Heart left ventricle (tissue), 16 donors: ENCODE measurements at regions not wholly inside any gene's neighbourhood (a gene's known extent, or its start where the extent isn't known, plus 50 kb on each side); places are given as distances from the start of the nearest gene placed in this dataset.
A peak's percentile ranks its signal among the peaks of the same experiment; 100 is the strongest.

Experiments
- ATAC-seq, 4 donors: fragments of 200-7000 bp; cut with Tn5 transposase; one replicate each; pipeline ENCODE4 v1.9.1; 2020 to 2022; ENCODE audit warnings: moderate library complexity in 4 of 4, mild to moderate bottlenecking in 3 of 4, moderate number of reproducible peaks in 1 of 4
- DNase-seq, 5 donors: peaks; one replicate each; pipeline ENCODE4 v3.0.0-alpha.2; 2020
- H3K27ac ChIP-seq, 12 donors: fragments of 200-600 bp; sonication (generic) in 4 of 12; one replicate each; pipeline versions ENCODE4 v1.5.0 to v1.8.0; 2016 to 2022; ENCODE audit warnings: mild to moderate bottlenecking in 2 of 12
- H3K27me3 ChIP-seq, 9 donors: fragments of 200-600 bp; sonication (generic) in 2 of 9; one replicate each; pipeline versions ENCODE4 v1.5.1 to v1.8.0; 2016 to 2022; ENCODE audit warnings: mild to moderate bottlenecking in 3 of 9
- H3K36me3 ChIP-seq, 9 donors: fragments of 200-600 bp; sonication (generic) in 2 of 9; one replicate each; pipeline versions ENCODE4 v1.5.0 to v1.8.0; 2018 to 2022; ENCODE audit warnings: mild to moderate bottlenecking in 2 of 9
- H3K4me1 ChIP-seq, 12 donors: fragments of 200-600 bp; sonication (generic) in 4 of 12; one replicate each; pipeline versions ENCODE4 v1.5.0 to v1.8.0; 2016 to 2022; ENCODE audit warnings: mild to moderate bottlenecking in 3 of 12
- H3K4me3 ChIP-seq, 12 donors: fragments of 200-600 bp; sonication (generic) in 4 of 12; one replicate each; pipeline versions ENCODE4 v1.5.0 to v1.8.0; 2017 to 2022; ENCODE audit warnings: mild to moderate bottlenecking in 9 of 12, moderate library complexity in 4 of 12
- H3K9me3 ChIP-seq, 12 donors: fragments of 200-600 bp; sonication (generic) in 4 of 12; one replicate each; pipeline versions ENCODE4 v1.5.0 to v1.8.0; 2016 to 2022; ENCODE audit warnings: mild to moderate bottlenecking in 1 of 12
- POLR2A ChIP-seq, 2 donors: fragments of 450-650 bp; IDR thresholded peaks; one replicate each; pipeline ENCODE4 v1.6.1; 2017; ENCODE audit warnings: antibody characterized with exemption in 2 of 2, mild to moderate bottlenecking in 2 of 2, moderate library complexity in 2 of 2
- WGBS, 4 donors: extraction: QIAGEN DNeasy Blood & Tissue Kit in 2 of 4; methylation state at CpG; one replicate each; pipeline versions ENCODE4 v1.1.5 to v1.1.7; 2013 to 2018; 5-methylcytosine and 5-hydroxymethylcytosine counted together
- intact Hi-C, 10 donors: fragments of 100-400 bp; cut with DNase I; formaldehyde crosslinking; loops; one replicate each; pipeline versions ENCODE4 v1.11.1 to v1.14.2; 2022
- TF ChIP-seq, protein P1 (sequence below), 12 donors: fragments of 200-600 bp; sonication (generic) in 4 of 12; IDR thresholded peaks; one replicate each; pipeline versions ENCODE4 v1.5.0 to v1.8.0; 2018 to 2022; ENCODE audit warnings: antibody characterized with exemption in 12 of 12, mild to moderate bottlenecking in 5 of 12
- donor health status: ischemic (EF 13 %, LVEDD 7.1; RV severe dilation, severe dysfunction).
- donor health status: healthy with polysubstance abuse.
- donor health status: DM: no; HTN: yes; CAD: no.
- donor health status: DM: no; HTN: no; CAD: no.
- donor health status: ischemic (EF 25% LVEDD 6.9; RV normal size, moderate dysfunction).
- donor health status: ischemic (EF 25% LVEDD 5.7; RV mildly dilated, moderate dysfunction).
- donor health status: healthy.
- donor health status: DM: yes; HTN: yes; CAD: no.
- donor health status: ischemic (EF 35%, LVEDD 5.7; RV mildly dilated, moderate dysfunction).
- donor health status: nonischemic (EF 11% LVEDD 7.7; RV severe dilation, severe dysfunction).
- donor health status: DM: yes; HTN: yes; CAD: no.
- donor health status: PGD.
- donor health status: ischemic (EF 29% LVEDD 5.4; RV normal size, mild dysfunction).
- donor health status: nonischemic (EF 23%, LVEDD 6.1; RV moderate dilation, normal function).

- intact Hi-C loops, result no loop called here
- DNase-seq (no peak), ATAC-seq (no peak)
- 84 to 92% (median 88%) methylated on average over 2 of the region's 2 CpGs for WGBS, 4 donors
- TF ChIP-seq, protein P1, sequence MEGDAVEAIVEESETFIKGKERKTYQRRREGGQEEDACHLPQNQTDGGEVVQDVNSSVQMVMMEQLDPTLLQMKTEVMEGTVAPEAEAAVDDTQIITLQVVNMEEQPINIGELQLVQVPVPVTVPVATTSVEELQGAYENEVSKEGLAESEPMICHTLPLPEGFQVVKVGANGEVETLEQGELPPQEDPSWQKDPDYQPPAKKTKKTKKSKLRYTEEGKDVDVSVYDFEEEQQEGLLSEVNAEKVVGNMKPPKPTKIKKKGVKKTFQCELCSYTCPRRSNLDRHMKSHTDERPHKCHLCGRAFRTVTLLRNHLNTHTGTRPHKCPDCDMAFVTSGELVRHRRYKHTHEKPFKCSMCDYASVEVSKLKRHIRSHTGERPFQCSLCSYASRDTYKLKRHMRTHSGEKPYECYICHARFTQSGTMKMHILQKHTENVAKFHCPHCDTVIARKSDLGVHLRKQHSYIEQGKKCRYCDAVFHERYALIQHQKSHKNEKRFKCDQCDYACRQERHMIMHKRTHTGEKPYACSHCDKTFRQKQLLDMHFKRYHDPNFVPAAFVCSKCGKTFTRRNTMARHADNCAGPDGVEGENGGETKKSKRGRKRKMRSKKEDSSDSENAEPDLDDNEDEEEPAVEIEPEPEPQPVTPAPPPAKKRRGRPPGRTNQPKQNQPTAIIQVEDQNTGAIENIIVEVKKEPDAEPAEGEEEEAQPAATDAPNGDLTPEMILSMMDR (IDR thresholded peaks at IDR 0.05), result no peak
- TF ChIP-seq POLR2A (IDR thresholded peaks at IDR 0.05), result no peak
- Histone ChIP-seq H3K36me3 (no peaks in the 10 kb centered on the region), H3K27me3 (no peaks in the 10 kb centered on the region), H3K27ac (no peak overlapping the region), H3K4me1 (peaks cover 0 to 16% (median 0%) of the 10 kb centered on the region in 12 donors), H3K9me3 (no peaks in the 10 kb centered on the region), H3K4me3 (no peak overlapping the region)
Measured at GRCh38 chr5:67978171-67978570, 237.4 kb upstream of the PIK3R1 start.

- peaks cover 0 to 23% (median 5%) of the 10 kb centered on the region in 12 donors for H3K4me1 ChIP-seq
- TF ChIP-seq, protein P1 (IDR thresholded peaks at IDR 0.05), result no peak
- no peak for TF ChIP-seq POLR2A (IDR thresholded peaks at IDR 0.05)
- H3K4me3 ChIP-seq, result no peak overlapping the region
- no peaks in the 10 kb centered on the region for H3K9me3 ChIP-seq
- H3K27me3 ChIP-seq, result no peaks in the 10 kb centered on the region
- H3K36me3 ChIP-seq, result no peaks in the 10 kb centered on the region
- intact Hi-C loops, result no loop called here
- DNase-seq (no peak), ATAC-seq (peak in 1 of 4 donors; percentile 54)
- 75 to 83% (median 79%) methylated on average over 5 of the region's 5 CpGs for WGBS, 4 donors
- H3K27ac ChIP-seq, result peak overlapping the region in 2 of 12 donors; percentile 3 to 22
Measured at GRCh38 chr5:67976891-67977601, 238.5 kb upstream of the PIK3R1 start.

GRCh38 chr5:67976181-67976580, 239.4 kb upstream of the PIK3R1 start:
- Histone ChIP-seq H3K9me3 (no peaks in the 10 kb centered on the region), H3K27ac (no peak overlapping the region), H3K27me3 (no peaks in the 10 kb centered on the region), H3K36me3 (no peaks in the 10 kb centered on the region), H3K4me1 (peaks cover 0 to 32% (median 12%) of the 10 kb centered on the region in 12 donors), H3K4me3 (no peak overlapping the region)
- intact Hi-C loops, result no loop called here
- ATAC-seq, result no peak
- DNase-seq, result no peak
- WGBS, 4 donors, result 47 to 64% (median 59%) methylated on average over 1 of the region's 1 CpG
- TF ChIP-seq, protein P1 (IDR thresholded peaks at IDR 0.05), result no peak
- TF ChIP-seq POLR2A (IDR thresholded peaks at IDR 0.05), result no peak

DNA sequence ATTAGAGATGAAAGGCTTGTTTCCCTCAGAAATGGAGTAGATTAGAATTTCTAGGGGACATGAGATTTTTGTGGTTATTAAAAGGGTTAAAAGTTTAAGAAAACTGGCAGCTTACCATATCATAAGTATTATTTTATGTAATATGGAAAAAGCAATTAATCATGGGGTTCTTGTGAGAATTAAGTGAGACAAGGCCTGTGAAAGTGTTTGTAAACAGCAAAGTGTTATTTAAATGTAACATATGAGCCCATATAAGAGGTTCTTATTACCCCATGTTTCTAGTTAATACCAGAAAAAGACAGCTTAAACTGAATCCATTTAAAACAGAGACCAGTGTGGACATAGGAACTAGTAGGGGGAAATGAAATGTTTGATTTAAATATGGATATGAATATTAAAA, 241.1 kb upstream of the PIK3R1 start:
- no peaks in the 10 kb centered on the region for H3K9me3 ChIP-seq
- H3K27ac ChIP-seq, result no peak overlapping the region
- intact Hi-C loops, result no loop called here
- TF ChIP-seq, protein P1 (IDR thresholded peaks at IDR 0.05), result no peak
- no peak for TF ChIP-seq POLR2A (IDR thresholded peaks at IDR 0.05)
- ATAC-seq, result no peak
- H3K27me3 ChIP-seq, result no peaks in the 10 kb centered on the region
- H3K4me1 ChIP-seq, result peaks cover 0 to 37% (median 13%) of the 10 kb centered on the region in 12 donors
- no peak overlapping the region for H3K4me3 ChIP-seq
- DNase-seq, result no peak
- H3K36me3 ChIP-seq, result no peaks in the 10 kb centered on the region
